H1 (cell line): ENCODE measurements at regions not wholly inside any gene's neighbourhood (a gene's known extent, or its start where the extent isn't known, plus 50 kb on each side); places are given as distances from the start of the nearest gene placed in this dataset.

Source experiments
- CTCF ChIA-PET: fragments of 300-600 bp; sonication (Branson Sonifier 250); formaldehyde crosslinking; loops from one replicate; lab custom pipeline; 2021; ENCODE audit not compliant: partially characterized antibody; lab: Charles Lee
- POLR2A ChIA-PET: fragments of 300-600 bp; sonication (Branson Sonifier 250); formaldehyde crosslinking; loops from one replicate; lab custom pipeline; 2021; ENCODE audit warnings: inconsistent platforms; ENCODE audit not compliant: partially characterized antibody; lab: Charles Lee
- DNase-seq, 2 experiments: peaks; one replicate each; pipeline versions ENCODE4 v3.0.0 to v3.0.0-alpha.2; 2010 to 2022; ENCODE audit warnings: low spot score in 2 of 2, low read depth in 1 of 2, mixed read lengths in 1 of 2
- FAIRE-seq: peaks from 2 replicates; lab custom pipeline; 2011; peaks lifted over from hg19 to GRCh38; lab: Jason Lieb, UNC
- H2AFZ ChIP-seq: 2 replicates; pipeline ENCODE4 v1.8.1; 2012; ENCODE audit warnings: low read length, inconsistent platforms
- H2AK5ac ChIP-seq: 2 replicates; pipeline ENCODE4 v1.6.1; 2013; ENCODE audit warnings: low read depth, low read length
- H2BK120ac ChIP-seq: replicated peaks from 2 replicates; pipeline ENCODE3; 2013; ENCODE audit warnings: low read depth, low read length, inconsistent platforms
- H2BK12ac ChIP-seq: 2 replicates; pipeline ENCODE4 v1.6.1; 2013; ENCODE audit warnings: low read depth, low read length
- H2BK15ac ChIP-seq: 2 replicates; pipeline ENCODE4 v1.6.1; 2013; ENCODE audit warnings: low read length
- H2BK20ac ChIP-seq: 2 replicates; pipeline ENCODE4 v1.6.1; 2013; ENCODE audit warnings: low read length
- H2BK5ac ChIP-seq: 2 replicates; pipeline ENCODE4 v1.6.1; 2013; ENCODE audit warnings: low read depth, low read length
- H3K14ac ChIP-seq: 2 replicates; pipeline ENCODE4 v1.6.1; 2013; ENCODE audit warnings: inconsistent platforms; ENCODE audit not compliant: insufficient read length
- H3K18ac ChIP-seq: 2 replicates; pipeline ENCODE4 v1.6.1; 2013; ENCODE audit warnings: low read length; ENCODE audit errors: extremely low read depth
- H3K23ac ChIP-seq: 2 replicates; pipeline ENCODE4 v1.6.1; 2013; ENCODE audit warnings: inconsistent platforms; ENCODE audit not compliant: insufficient read length
- H3K23me2 ChIP-seq: 2 replicates; pipeline ENCODE4 v1.6.1; 2013; ENCODE audit warnings: low read depth, low read length
- H3K27ac ChIP-seq: 2 replicates; pipeline ENCODE4 v1.6.1; 2011; ENCODE audit warnings: low read depth, low read length, inconsistent platforms
- H3K27me3 ChIP-seq, 4 experiments: replicated peaks in 1 of 4; 1 replicate in 1 of 4; 2 replicates in 3 of 4; pipeline versions ENCODE4 v1.6.1 to v1.8.1; 2011 to 2013; ENCODE audit warnings: low read length in 3 of 4, mild to moderate bottlenecking in 3 of 4, inconsistent platforms in 2 of 4, mixed read lengths in 2 of 4, moderate library complexity in 1 of 4; ENCODE audit not compliant: control insufficient read depth in 3 of 4, insufficient read depth in 3 of 4; ENCODE audit errors: extremely low read depth in 1 of 4
- H3K36me3 ChIP-seq, 4 experiments: 2 replicates each; pipeline versions ENCODE4 v1.6.1 to v1.8.1; 2011 to 2013; ENCODE audit warnings: mild to moderate bottlenecking in 4 of 4, low read length in 3 of 4, moderate library complexity in 2 of 4, control low read depth in 1 of 4, inconsistent platforms in 1 of 4; ENCODE audit not compliant: insufficient read depth in 4 of 4, control insufficient read depth in 2 of 4
- H3K4ac ChIP-seq: replicated peaks from 2 replicates; pipeline ENCODE3; 2013; ENCODE audit warnings: low read length, low read depth, mixed read lengths, inconsistent platforms; ENCODE audit not compliant: insufficient read length
- H3K4me1 ChIP-seq, 4 experiments: replicated peaks in 1 of 4; 1 replicate in 1 of 4; 2 replicates in 3 of 4; pipeline versions ENCODE4 v1.6.1 to v1.8.1; 2011 to 2013; ENCODE audit warnings: low read length in 3 of 4, inconsistent platforms in 2 of 4, mixed read lengths in 1 of 4; ENCODE audit not compliant: insufficient read depth in 4 of 4, control insufficient read depth in 3 of 4
- H3K4me2 ChIP-seq, 2 experiments: 2 replicates each; pipeline versions ENCODE4 v1.6.1 to v1.8.1; 2011 to 2013; ENCODE audit warnings: low read depth in 2 of 2, low read length in 2 of 2, control low read depth in 1 of 2, inconsistent platforms in 1 of 2, mild to moderate bottlenecking in 1 of 2; ENCODE audit not compliant: insufficient read depth in 1 of 2
- H3K4me3 ChIP-seq, 4 experiments: fragments of 200-600, 300-600 bp in 1 of 4; sonication (generic), shearing (Covaris generic), sonication (Bioruptor Twin) in 1 of 4; 2 replicates each; pipeline versions ENCODE4 v1.5.1 to v1.8.1; 2011 to 2016; ENCODE audit warnings: low read length in 4 of 4, low read depth in 3 of 4, control low read depth in 2 of 4, inconsistent platforms in 2 of 4, mild to moderate bottlenecking in 2 of 4, mixed read lengths in 1 of 4, moderate library complexity in 1 of 4; ENCODE audit not compliant: insufficient read depth in 2 of 4; ENCODE audit errors: extremely low read depth in 1 of 4
- H3K56ac ChIP-seq: replicated peaks from 2 replicates; pipeline ENCODE3; 2013; ENCODE audit warnings: low read depth, mild to moderate bottlenecking, mixed read lengths, low read length, inconsistent platforms; ENCODE audit not compliant: insufficient read length
- H3K79me1 ChIP-seq: 2 replicates; pipeline ENCODE4 v1.6.1; 2013; ENCODE audit warnings: low read depth, low read length, control low read depth
- H3K79me2 ChIP-seq, 2 experiments: 2 replicates each; pipeline versions ENCODE4 v1.6.1 to v1.8.1; 2012 to 2013; ENCODE audit warnings: low read length in 2 of 2, mild to moderate bottlenecking in 2 of 2, inconsistent platforms in 1 of 2; ENCODE audit not compliant: insufficient read depth in 2 of 2, control insufficient read depth in 1 of 2
- H3K9ac ChIP-seq, 4 experiments: replicated peaks in 1 of 4; 1 replicate in 1 of 4; 2 replicates in 3 of 4; pipeline versions ENCODE4 v1.6.1 to v1.8.1; 2011 to 2013; ENCODE audit warnings: low read depth in 3 of 4, low read length in 3 of 4, control low read depth in 2 of 4, mild to moderate bottlenecking in 2 of 4, moderate library complexity in 2 of 4, inconsistent platforms in 1 of 4; ENCODE audit errors: extremely low read depth in 1 of 4
- H3K9me3 ChIP-seq, 2 experiments: 2 replicates each; pipeline versions ENCODE4 v1.6.1 to v1.8.1; 2012 to 2013; ENCODE audit warnings: mild to moderate bottlenecking in 2 of 2, moderate library complexity in 2 of 2, control low read depth in 1 of 2, inconsistent platforms in 1 of 2, low read depth in 1 of 2, low read length in 1 of 2, mixed read lengths in 1 of 2; ENCODE audit not compliant: insufficient read depth in 2 of 2
- H4K20me1 ChIP-seq, 2 experiments: replicated peaks in 1 of 2; 2 replicates each; pipeline versions ENCODE3 to v1.8.1; 2011 to 2013; ENCODE audit warnings: inconsistent platforms in 2 of 2, low read length in 2 of 2, mild to moderate bottlenecking in 1 of 2; ENCODE audit not compliant: insufficient read depth in 2 of 2, control insufficient read depth in 1 of 2
- H4K5ac ChIP-seq: 2 replicates; pipeline ENCODE4 v1.6.1; 2013; ENCODE audit warnings: low read length, low read depth, mixed read lengths, inconsistent platforms; ENCODE audit not compliant: insufficient read length
- H4K8ac ChIP-seq: 2 replicates; pipeline ENCODE4 v1.8.0; 2013; ENCODE audit warnings: mild to moderate bottlenecking, moderate library complexity, low read length, inconsistent platforms; ENCODE audit not compliant: insufficient read depth; ENCODE audit errors: extremely low read depth
- H4K91ac ChIP-seq: replicated peaks from 2 replicates; pipeline ENCODE3; 2013; ENCODE audit warnings: low read length, mixed read lengths, inconsistent platforms; ENCODE audit not compliant: insufficient read length
- ASH2L ChIP-seq: fragments of 200-600, 300-600 bp; sonication (generic); IDR thresholded peaks from one replicate; pipeline ENCODE4 v1.7.1; 2017; ENCODE audit warnings: low read length
- BACH1 ChIP-seq: IDR thresholded peaks from 2 replicates; pipeline ENCODE4 v1.6.1; 2012; ENCODE audit warnings: low read length, improper control_type of control experiment
- CBX5 ChIP-seq: fragments of 300-800, 300-1000 bp; sonication (generic); IDR thresholded peaks from 2 replicates; pipeline ENCODE4 v1.7.1; 2016; ENCODE audit warnings: antibody characterized with exemption, low read length, low read depth
- CBX8 ChIP-seq: fragments of 300-800, 300-1000 bp; sonication (generic); IDR thresholded peaks from 2 replicates; pipeline ENCODE4 v1.7.1; 2016; ENCODE audit warnings: low read depth, low read length, borderline replicate concordance
- CEBPB ChIP-seq: IDR thresholded peaks from 2 replicates; pipeline ENCODE4 v1.6.1; 2012; ENCODE audit warnings: low read depth, low read length
- EGR1 ChIP-seq: IDR thresholded peaks from 2 replicates; pipeline ENCODE4 v1.6.1; 2011; ENCODE audit warnings: low read depth, low read length, borderline replicate concordance
- EZH2 ChIP-seq: fragments of 200-600 bp; sonication (generic); IDR thresholded peaks from 2 replicates; pipeline ENCODE4 v1.7.1; 2012; ENCODE audit warnings: low read depth, mild to moderate bottlenecking, moderate library complexity, low read length, inconsistent platforms; ENCODE audit not compliant: severe bottlenecking
- FOSL1 ChIP-seq: IDR thresholded peaks from 2 replicates; pipeline ENCODE4 v1.6.1; 2011; ENCODE audit warnings: mild to moderate bottlenecking, low read depth, low read length, moderate library complexity; ENCODE audit not compliant: insufficient read depth
- GABPA ChIP-seq: IDR thresholded peaks from 2 replicates; pipeline ENCODE4 v1.6.1; 2011; ENCODE audit warnings: mild to moderate bottlenecking, low read length, moderate library complexity, borderline replicate concordance; ENCODE audit not compliant: insufficient read depth
- KDM4A ChIP-seq: IDR thresholded peaks from one replicate; pipeline ENCODE4 v1.7.1; 2012; ENCODE audit warnings: low read depth, mild to moderate bottlenecking, moderate library complexity, low read length, inconsistent platforms; ENCODE audit not compliant: severe bottlenecking
- POLR2A ChIP-seq, 2 experiments: IDR thresholded peaks; 1 replicate in 1 of 2; 2 replicates in 1 of 2; pipeline ENCODE4 v1.6.1; 2011; ENCODE audit warnings: low read depth in 2 of 2, low read length in 2 of 2, mild to moderate bottlenecking in 2 of 2; ENCODE audit errors: control extremely low read depth in 1 of 2
- RFX5 ChIP-seq: IDR thresholded peaks from 2 replicates; pipeline ENCODE4 v1.6.1; 2011; ENCODE audit warnings: low read depth, low read length, improper control_type of control experiment, borderline replicate concordance
- RXRA ChIP-seq: IDR thresholded peaks from 2 replicates; pipeline ENCODE4 v1.6.1; 2011; ENCODE audit warnings: low read depth, mild to moderate bottlenecking, low read length, moderate library complexity; ENCODE audit not compliant: insufficient read depth
- SAP30 ChIP-seq: fragments of 300-600 bp; sonication (generic); IDR thresholded peaks from 2 replicates; pipeline ENCODE4 v1.7.1; 2012; ENCODE audit warnings: low read length, moderate library complexity, mild to moderate bottlenecking, inconsistent platforms; ENCODE audit not compliant: insufficient read depth, insufficient replicate concordance
- SP1 ChIP-seq: IDR thresholded peaks from 2 replicates; pipeline ENCODE4 v1.6.1; 2011; ENCODE audit warnings: low read depth, low read length
- SRF ChIP-seq: IDR thresholded peaks from 2 replicates; pipeline ENCODE4 v1.6.1; 2011; ENCODE audit warnings: mild to moderate bottlenecking, low read depth, low read length, moderate library complexity
- TCF12 ChIP-seq: IDR thresholded peaks from 2 replicates; pipeline ENCODE4 v1.6.1; 2011; ENCODE audit warnings: low read depth, mild to moderate bottlenecking, low read length
- WGBS, 2 experiments: shearing (Covaris generic) in 1 of 2; methylation state at CpG; one replicate each; pipeline versions ENCODE4 v1.1.6 to v1.1.7; 2013 to 2015; ENCODE audit warnings: low lambda C conversion rate in 2 of 2, mixed read lengths in 2 of 2, inconsistent platforms in 1 of 2, low coverage in 1 of 2, missing lambda C conversion rate in 1 of 2; ENCODE audit not compliant: insufficient replicate concordance in 2 of 2, insufficient coverage in 1 of 2, insufficient read length in 1 of 2; ENCODE audit errors: extremely low coverage in 1 of 2, missing lambda C conversion rate in 1 of 2; 5-methylcytosine and 5-hydroxymethylcytosine counted together

DNA sequence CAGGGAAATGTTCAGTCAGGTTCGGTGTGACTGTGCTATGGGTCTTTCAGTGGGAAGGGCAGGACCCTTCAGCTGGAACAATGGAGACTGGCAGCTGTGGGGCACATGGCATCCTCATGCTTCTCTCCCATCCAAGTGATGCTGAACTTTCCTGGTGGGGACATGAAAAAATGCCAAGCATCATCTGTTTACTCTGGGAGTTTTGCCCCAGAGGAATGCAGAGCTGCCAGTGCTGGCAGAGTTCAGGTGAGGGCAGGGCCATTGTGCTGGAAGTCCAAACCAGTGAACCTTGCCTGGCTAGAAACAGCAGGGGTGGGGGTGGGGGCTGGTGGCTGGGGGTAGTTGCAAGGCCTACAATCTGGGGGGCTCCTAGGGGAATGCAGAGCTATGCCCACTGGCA lies 1320.6 kb downstream of the PCDH9 start:
- no peaks in the 10 kb centered on the region for H3K79me1 ChIP-seq
- FAIRE-seq (no peak), DNase-seq (no peak)
- no peak overlapping the region for H2BK15ac ChIP-seq
- no peak overlapping the region for H3K27ac ChIP-seq
- no peak overlapping the region for H4K5ac ChIP-seq
- H4K20me1 ChIP-seq: no peaks in the 10 kb centered on the region
- H3K4me2 ChIP-seq: no peak overlapping the region
- CTCF ChIA-PET: interaction anchor here (2.1 kb wide), 1 partner anchor 17 kb away, joined by 6 read pairs; no protein-coding TSS in a partner anchor
- H3K23me2 ChIP-seq: no peaks in the 10 kb centered on the region
- no peak overlapping the region for H2AK5ac ChIP-seq
- H2BK120ac ChIP-seq: no peak overlapping the region
- H4K91ac ChIP-seq: no peak overlapping the region
- H3K56ac ChIP-seq: no peak overlapping the region
- no peaks in the 10 kb centered on the region for H3K79me2 ChIP-seq
- H3K4ac ChIP-seq: no peak overlapping the region
- no peak overlapping the region for H2BK12ac ChIP-seq
- no peak overlapping the region for H3K9ac ChIP-seq
- POLR2A ChIA-PET: no interaction called here
- no peak overlapping the region for H3K18ac ChIP-seq
- H3K23ac ChIP-seq: no peak overlapping the region
- 92% methylated on average over 1 of the region's 1 CpG; no CpG with 5 or more reads in 1 of the 2 experiments for whole genome bisulfite sequencing, 2 experiments
- H3K14ac ChIP-seq: no peak overlapping the region
- H4K8ac ChIP-seq: no peak overlapping the region
- H3K27me3 ChIP-seq: no peaks in the 10 kb centered on the region
- no peak overlapping the region for H2BK20ac ChIP-seq
- no peaks in the 10 kb centered on the region for H3K4me1 ChIP-seq
- no peaks in the 10 kb centered on the region for H3K9me3 ChIP-seq
- H2AFZ ChIP-seq: no peak overlapping the region
- no peak overlapping the region for H3K4me3 ChIP-seq
- no peak overlapping the region for H2BK5ac ChIP-seq
- H3K36me3 ChIP-seq: no peaks in the 10 kb centered on the region
- TF ChIP-seq EGR1 (no peak), TCF12 (no peak), ASH2L (no peak), BACH1 (no peak), POLR2A (IDR thresholded peaks at IDR 0.05; ENCODE audit: control extremely low read depth in 1 of 2, low read depth in 2 of 2, low read length in 2 of 2) (no peak), SRF (no peak), KDM4A (no peak), RXRA (no peak), EZH2 (no peak), CEBPB (no peak), SP1 (no peak), FOSL1 (no peak), CBX5 (no peak), CBX8 (no peak), SAP30 (no peak), RFX5 (no peak), GABPA (no peak)
